WERI-Rb-1 (cell line): ENCODE measurements at regions not wholly inside any gene's neighbourhood (a gene's known extent, or its start where the extent isn't known, plus 50 kb on each side); places are given as distances from the start of the nearest gene placed in this dataset.

Source experiments
- DNase-seq: peaks from one replicate; pipeline ENCODE4 v3.0.0-alpha.2; 2020
- H3K27ac ChIP-seq: fragments of 250-450 bp; sonication (Bioruptor Pico); 2 replicates; pipeline ENCODE4 v1.5.1; 2020; ENCODE audit warnings: mild to moderate bottlenecking, moderate library complexity
- H3K27me3 ChIP-seq: fragments of 250-450 bp; sonication (Bioruptor Pico); 2 replicates; pipeline ENCODE4 v1.5.1; 2021; ENCODE audit warnings: mild to moderate bottlenecking, low read depth, moderate library complexity; ENCODE audit not compliant: insufficient read depth, severe bottlenecking
- H3K36me3 ChIP-seq: fragments of 250-450 bp; sonication (Bioruptor Pico); 2 replicates; pipeline ENCODE4 v1.5.1; 2020; ENCODE audit warnings: mild to moderate bottlenecking, moderate library complexity
- H3K4me3 ChIP-seq: 2 replicates; pipeline ENCODE4 v1.5.1; 2011; ENCODE audit warnings: low read depth, mild to moderate bottlenecking, control low read depth, low read length
- H3K9me3 ChIP-seq: fragments of 250-450 bp; sonication (Bioruptor Pico); 2 replicates; pipeline ENCODE4 v1.5.1; 2021; ENCODE audit warnings: mild to moderate bottlenecking, moderate library complexity; ENCODE audit not compliant: severe bottlenecking
- TF ChIP-seq, protein P1 (sequence below): IDR thresholded peaks from 2 replicates; pipeline ENCODE4 v1.5.1; 2011; ENCODE audit warnings: low read depth, mild to moderate bottlenecking, control low read depth, inconsistent platforms, low read length

DNA sequence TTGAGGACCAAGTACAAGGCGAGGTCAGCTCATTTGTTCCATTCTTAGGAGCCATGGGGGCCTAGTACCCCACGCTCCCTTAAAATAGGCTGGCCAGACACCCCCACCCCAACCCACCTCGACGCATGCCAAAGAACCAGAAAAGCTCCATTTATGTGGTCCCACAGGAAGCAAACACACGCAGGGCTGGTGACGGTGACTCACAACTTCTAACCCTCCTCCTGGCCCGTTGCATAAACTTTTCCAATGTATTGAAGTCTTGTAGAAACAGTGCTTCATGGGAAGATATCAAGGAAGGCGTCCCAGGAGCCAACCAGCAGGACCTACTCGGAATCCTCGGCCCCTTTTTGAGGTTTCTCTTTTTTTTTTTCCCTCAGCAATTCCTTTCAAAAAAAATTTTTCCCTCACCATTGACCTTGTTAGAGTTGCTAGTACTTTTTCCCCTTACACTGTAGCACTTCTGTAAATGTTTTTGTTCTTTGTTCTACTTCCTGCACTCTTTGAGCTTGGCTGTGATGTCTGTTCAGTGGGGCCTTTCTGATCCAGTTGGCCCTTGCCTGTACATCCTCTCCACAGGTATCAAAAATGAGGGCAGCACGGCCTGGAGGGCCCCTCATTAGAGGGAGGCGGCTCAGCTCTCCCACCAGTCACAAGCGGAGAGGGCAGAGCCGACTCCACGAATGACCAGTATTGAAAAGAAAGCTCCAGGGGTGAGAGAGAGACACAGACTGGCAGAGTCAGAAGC is 208.3 kb downstream of the RGS9 start:
- Histone ChIP-seq H3K4me3 (no peak overlapping the region), H3K27ac (no peak overlapping the region), H3K9me3 (peaks cover 9% of the 10 kb centered on the region), H3K27me3 (peaks cover 35% of the 10 kb centered on the region), H3K36me3 (no peaks in the 10 kb centered on the region)
- no peak for DNase-seq
- TF ChIP-seq, protein P1, sequence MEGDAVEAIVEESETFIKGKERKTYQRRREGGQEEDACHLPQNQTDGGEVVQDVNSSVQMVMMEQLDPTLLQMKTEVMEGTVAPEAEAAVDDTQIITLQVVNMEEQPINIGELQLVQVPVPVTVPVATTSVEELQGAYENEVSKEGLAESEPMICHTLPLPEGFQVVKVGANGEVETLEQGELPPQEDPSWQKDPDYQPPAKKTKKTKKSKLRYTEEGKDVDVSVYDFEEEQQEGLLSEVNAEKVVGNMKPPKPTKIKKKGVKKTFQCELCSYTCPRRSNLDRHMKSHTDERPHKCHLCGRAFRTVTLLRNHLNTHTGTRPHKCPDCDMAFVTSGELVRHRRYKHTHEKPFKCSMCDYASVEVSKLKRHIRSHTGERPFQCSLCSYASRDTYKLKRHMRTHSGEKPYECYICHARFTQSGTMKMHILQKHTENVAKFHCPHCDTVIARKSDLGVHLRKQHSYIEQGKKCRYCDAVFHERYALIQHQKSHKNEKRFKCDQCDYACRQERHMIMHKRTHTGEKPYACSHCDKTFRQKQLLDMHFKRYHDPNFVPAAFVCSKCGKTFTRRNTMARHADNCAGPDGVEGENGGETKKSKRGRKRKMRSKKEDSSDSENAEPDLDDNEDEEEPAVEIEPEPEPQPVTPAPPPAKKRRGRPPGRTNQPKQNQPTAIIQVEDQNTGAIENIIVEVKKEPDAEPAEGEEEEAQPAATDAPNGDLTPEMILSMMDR = no peak

- TF ChIP-seq, protein P1 = no peak
- Histone ChIP-seq H3K27ac (no peak overlapping the region), H3K9me3 (peaks cover 22% of the 10 kb centered on the region), H3K36me3 (no peaks in the 10 kb centered on the region), H3K4me3 (no peak overlapping the region), H3K27me3 (peaks cover 9% of the 10 kb centered on the region)
- DNase-seq = no peak
These were observed 203.2 kb downstream of the RGS9 start for GRCh38 chr17:65340401-65340800.

- no peak overlapping the region for H3K27ac ChIP-seq
- peaks cover 7% of the 10 kb centered on the region for H3K9me3 ChIP-seq
- no peak overlapping the region for H3K4me3 ChIP-seq
- no peak for DNase-seq
- TF ChIP-seq, protein P1 = no peak
- peaks cover 35% of the 10 kb centered on the region for H3K27me3 ChIP-seq
- no peaks in the 10 kb centered on the region for H3K36me3 ChIP-seq
These were observed 197.2 kb downstream of the RGS9 start for GRCh38 chr17:65334406-65334805.

DNA sequence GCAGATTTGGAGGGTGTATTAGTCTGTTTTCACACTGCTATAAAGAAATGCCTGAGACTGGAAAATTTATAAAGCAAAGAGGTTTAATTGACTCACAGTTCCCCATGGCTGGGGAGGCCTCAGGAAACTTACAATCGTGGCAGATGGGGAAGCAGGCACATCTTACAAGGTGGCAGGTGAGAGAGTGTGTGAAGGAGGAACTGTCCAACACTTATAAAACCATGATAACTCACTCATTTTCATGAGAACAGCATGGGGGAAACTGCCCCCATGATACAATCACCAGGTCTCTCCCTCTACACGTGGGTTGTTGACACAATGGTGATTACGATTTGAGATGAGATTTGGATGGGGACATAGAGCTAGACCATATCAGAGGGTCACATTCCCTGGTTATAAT is 195.6 kb downstream of the RGS9 start:
- no peaks in the 10 kb centered on the region for H3K36me3 ChIP-seq
- no peak overlapping the region for H3K27ac ChIP-seq
- H3K9me3 ChIP-seq = no peaks in the 10 kb centered on the region
- TF ChIP-seq, protein P1 = no peak
- no peak overlapping the region for H3K4me3 ChIP-seq
- DNase-seq = no peak
- H3K27me3 ChIP-seq = peaks cover 44% of the 10 kb centered on the region

- Histone ChIP-seq H3K9me3 (no peaks in the 10 kb centered on the region), H3K4me3 (no peak overlapping the region), H3K27ac (no peak overlapping the region), H3K27me3 (peaks cover 46% of the 10 kb centered on the region), H3K36me3 (no peaks in the 10 kb centered on the region)
- DNase-seq = no peak
- TF ChIP-seq, protein P1 = no peak
These were observed 195.2 kb downstream of the RGS9 start for GRCh38 chr17:65332375-65332774.

DNA sequence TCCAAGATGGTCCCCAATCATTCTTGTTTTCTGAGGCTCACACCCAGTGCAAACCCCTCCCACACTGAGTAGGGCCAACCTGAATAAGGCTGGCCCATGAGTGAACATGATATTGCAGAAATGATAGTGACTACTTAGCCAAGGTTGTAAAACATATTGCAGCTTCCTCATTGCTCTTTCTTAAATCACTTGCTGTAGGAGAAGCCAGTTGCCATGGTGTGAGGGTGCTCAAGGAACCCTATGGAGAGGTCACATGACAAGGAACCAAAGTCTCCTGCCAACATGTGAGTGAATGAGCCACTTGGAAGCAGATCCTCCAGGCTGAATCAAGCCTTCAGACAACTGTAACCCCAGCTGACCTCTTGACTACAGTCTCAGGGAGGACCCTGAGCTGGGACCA is 191.4 kb downstream of the RGS9 start:
- Histone ChIP-seq H3K27me3 (peaks cover 59% of the 10 kb centered on the region), H3K36me3 (no peaks in the 10 kb centered on the region), H3K9me3 (no peaks in the 10 kb centered on the region), H3K27ac (no peak overlapping the region), H3K4me3 (no peak overlapping the region)
- TF ChIP-seq, protein P1 = no peak
- DNase-seq = no peak
